ENCODE measurements at regions not wholly inside any gene's neighbourhood (a gene's known extent, or its start where the extent isn't known, plus 50 kb on each side); places are given as distances from the start of the nearest gene placed in this dataset.
"Not testable (repeated sequence)": the region's sequence is repeated elsewhere in the genome, so short reads cannot be mapped to it uniquely, and the experiment has no call there.

- DNase-seq, result no peak
Measured at GRCh38 chr6:84635081-84635761, 129.2 kb downstream of the TBX18 start.

GRCh38 chr6:84633771-84634170, 130.6 kb downstream of the TBX18 start:
- no peak for DNase-seq

- not testable (repeated sequence) for DNase-seq
Measured at GRCh38 chr6:84626527-84626926, 137.9 kb downstream of the TBX18 start.

GRCh38 chr6:84625506-84625905, 138.9 kb downstream of the TBX18 start:
- DNase-seq, result no peak

- no peak for DNase-seq
Measured at GRCh38 chr6:84623956-84624680, 140.3 kb downstream of the TBX18 start.

GRCh38 chr6:84618836-84619235, 145.6 kb downstream of the TBX18 start:
- no peak for DNase-seq

- DNase-seq, result no peak
Measured at GRCh38 chr6:84618046-84618752, 146.2 kb downstream of the TBX18 start.

GRCh38 chr6:84615987-84616386, 148.4 kb downstream of the TBX18 start:
- no peak for DNase-seq

GRCh38 chr6:84615113-84615850, 149.1 kb downstream of the TBX18 start:
- DNase-seq, result no peak

- no peak for DNase-seq
Measured at GRCh38 chr6:84606860-84607259, 157.5 kb downstream of the TBX18 start.

GRCh38 chr6:84605298-84605697, 159.1 kb downstream of the TBX18 start:
- no peak for DNase-seq

- no peak for DNase-seq
Measured at GRCh38 chr6:84601366-84601765, 163.0 kb downstream of the TBX18 start.

GRCh38 chr6:84599991-84600390, 164.4 kb downstream of the TBX18 start:
- DNase-seq, result no peak

GRCh38 chr6:84597238-84597875, 167.0 kb downstream of the TBX18 start:
- DNase-seq, result no peak

GRCh38 chr6:84596488-84596887, 167.9 kb downstream of the TBX18 start:
- DNase-seq, result no peak

- DNase-seq, result no peak
Measured at GRCh38 chr6:84588697-84589080, 175.7 kb downstream of the TBX18 start.

- not testable (repeated sequence) for DNase-seq
Measured at GRCh38 chr6:84587994-84588696, 176.3 kb downstream of the TBX18 start.

GRCh38 chr6:84587202-84587940, 177.0 kb downstream of the TBX18 start:
- not testable (repeated sequence) for DNase-seq

GRCh38 chr6:84583784-84584183, 180.6 kb downstream of the TBX18 start:
- no peak for DNase-seq

- no peak for DNase-seq
Measured at GRCh38 chr6:84582997-84583396, 181.4 kb downstream of the TBX18 start.

Data from NCI-H1694 (cell line).